ENCODE measurements at regions not wholly inside any gene's neighbourhood (a gene's known extent, or its start where the extent isn't known, plus 50 kb on each side); places are given as distances from the start of the nearest gene placed in this dataset.

DNA sequence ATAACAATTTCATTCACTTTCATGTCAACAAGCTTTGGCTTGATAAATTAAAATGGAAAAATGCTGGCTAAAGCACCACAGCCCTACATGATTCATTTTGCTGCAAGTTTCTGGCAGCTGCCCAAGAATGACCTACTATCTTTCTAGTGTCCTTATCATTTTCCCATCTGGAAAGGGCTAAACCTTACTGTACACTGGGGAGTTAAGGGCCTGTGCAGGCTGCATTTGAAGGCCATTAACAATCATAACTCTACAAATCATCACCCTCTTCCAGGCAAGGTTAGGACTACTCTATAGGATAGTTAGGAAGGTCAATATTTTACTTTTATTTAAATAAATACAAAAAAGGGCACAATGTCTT is 579.7 kb upstream of the ZNF608 start:
- TF ChIP-seq, protein P1, sequence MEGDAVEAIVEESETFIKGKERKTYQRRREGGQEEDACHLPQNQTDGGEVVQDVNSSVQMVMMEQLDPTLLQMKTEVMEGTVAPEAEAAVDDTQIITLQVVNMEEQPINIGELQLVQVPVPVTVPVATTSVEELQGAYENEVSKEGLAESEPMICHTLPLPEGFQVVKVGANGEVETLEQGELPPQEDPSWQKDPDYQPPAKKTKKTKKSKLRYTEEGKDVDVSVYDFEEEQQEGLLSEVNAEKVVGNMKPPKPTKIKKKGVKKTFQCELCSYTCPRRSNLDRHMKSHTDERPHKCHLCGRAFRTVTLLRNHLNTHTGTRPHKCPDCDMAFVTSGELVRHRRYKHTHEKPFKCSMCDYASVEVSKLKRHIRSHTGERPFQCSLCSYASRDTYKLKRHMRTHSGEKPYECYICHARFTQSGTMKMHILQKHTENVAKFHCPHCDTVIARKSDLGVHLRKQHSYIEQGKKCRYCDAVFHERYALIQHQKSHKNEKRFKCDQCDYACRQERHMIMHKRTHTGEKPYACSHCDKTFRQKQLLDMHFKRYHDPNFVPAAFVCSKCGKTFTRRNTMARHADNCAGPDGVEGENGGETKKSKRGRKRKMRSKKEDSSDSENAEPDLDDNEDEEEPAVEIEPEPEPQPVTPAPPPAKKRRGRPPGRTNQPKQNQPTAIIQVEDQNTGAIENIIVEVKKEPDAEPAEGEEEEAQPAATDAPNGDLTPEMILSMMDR (CRISPR knock-in tag; IDR thresholded peaks at IDR 0.05) = no peak
- no peak for TF ChIP-seq ZNF770 (CRISPR knock-in tag; IDR thresholded peaks at IDR 0.05)
- TF ChIP-seq, protein P2, sequence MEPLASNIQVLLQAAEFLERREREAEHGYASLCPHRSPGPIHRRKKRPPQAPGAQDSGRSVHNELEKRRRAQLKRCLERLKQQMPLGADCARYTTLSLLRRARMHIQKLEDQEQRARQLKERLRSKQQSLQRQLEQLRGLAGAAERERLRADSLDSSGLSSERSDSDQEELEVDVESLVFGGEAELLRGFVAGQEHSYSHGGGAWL (CRISPR knock-in tag; IDR thresholded peaks at IDR 0.05) = no peak
- TF ChIP-seq CBFB (CRISPR knock-in tag; IDR thresholded peaks at IDR 0.05) = no peak

Measured in HepG2 (cell line).